Suprapubic skin (tissue), 4 donors: ENCODE measurements at regions not wholly inside any gene's neighbourhood (a gene's known extent, or its start where the extent isn't known, plus 50 kb on each side); places are given as distances from the start of the nearest gene placed in this dataset.

Experiments
- DNase-seq, 2 donors: peaks; one replicate each; pipeline ENCODE4 v3.0.0-alpha.2; 2019; ENCODE audit warnings: low spot score in 2 of 2
- H3K27ac ChIP-seq: fragments of 200-600 bp; sonication (generic); one replicate; pipeline ENCODE4 v1.5.1; 2019
- H3K27me3 ChIP-seq: fragments of 200-600 bp; sonication (generic); one replicate; pipeline ENCODE4 v1.5.1; 2019
- H3K36me3 ChIP-seq: fragments of 200-600 bp; sonication (generic); one replicate; pipeline ENCODE4 v1.5.1; 2019
- H3K4me1 ChIP-seq: fragments of 200-600 bp; sonication (generic); one replicate; pipeline ENCODE4 v1.5.1; 2019
- H3K4me3 ChIP-seq: fragments of 200-600 bp; sonication (generic); one replicate; pipeline ENCODE4 v1.5.1; 2019; ENCODE audit warnings: mild to moderate bottlenecking
- H3K9me3 ChIP-seq: fragments of 200-600 bp; sonication (generic); one replicate; pipeline ENCODE4 v1.5.1; 2019
- EP300 ChIP-seq: sonication (generic); formaldehyde crosslinking; IDR thresholded peaks from one replicate; pipeline ENCODE4 v1.6.1; 2017; ENCODE audit warnings: antibody characterized with exemption
- POLR2A ChIP-seq, 2 donors: fragments of 450-650 bp; IDR thresholded peaks; one replicate each; pipeline ENCODE4 v1.6.1; 2017; ENCODE audit warnings: antibody characterized with exemption in 2 of 2, mild to moderate bottlenecking in 2 of 2, moderate library complexity in 2 of 2
- POLR2AphosphoS5 ChIP-seq, 3 donors: sonication (generic); formaldehyde crosslinking; IDR thresholded peaks; one replicate each; pipeline ENCODE4 v1.6.1; 2017; ENCODE audit warnings: antibody characterized with exemption in 3 of 3
- WGBS: methylation state at CpG from one replicate; pipeline ENCODE4 v1.1.5; 2018; 5-methylcytosine and 5-hydroxymethylcytosine counted together
- TF ChIP-seq, protein P1 (sequence below), 2 donors: fragments of 200-600 bp in 1 of 2; fragments of 450-650 bp in 1 of 2; sonication (generic) in 1 of 2; IDR thresholded peaks; one replicate each; pipeline ENCODE4 v1.5.1; 2016 to 2019; ENCODE audit warnings: antibody characterized with exemption in 2 of 2, mild to moderate bottlenecking in 1 of 2, moderate library complexity in 1 of 2

GRCh38 chr20:60447703-60448102, 489.5 kb downstream of the CDH26 start:
- 45% methylated on average over 3 of the region's 3 CpGs for WGBS
- Histone ChIP-seq H3K9me3 (no peaks in the 10 kb centered on the region), H3K27ac (no peak overlapping the region), H3K4me1 (no peaks in the 10 kb centered on the region), H3K36me3 (no peaks in the 10 kb centered on the region), H3K27me3 (peaks cover 3% of the 10 kb centered on the region), H3K4me3 (no peak overlapping the region)
- TF ChIP-seq, protein P1, sequence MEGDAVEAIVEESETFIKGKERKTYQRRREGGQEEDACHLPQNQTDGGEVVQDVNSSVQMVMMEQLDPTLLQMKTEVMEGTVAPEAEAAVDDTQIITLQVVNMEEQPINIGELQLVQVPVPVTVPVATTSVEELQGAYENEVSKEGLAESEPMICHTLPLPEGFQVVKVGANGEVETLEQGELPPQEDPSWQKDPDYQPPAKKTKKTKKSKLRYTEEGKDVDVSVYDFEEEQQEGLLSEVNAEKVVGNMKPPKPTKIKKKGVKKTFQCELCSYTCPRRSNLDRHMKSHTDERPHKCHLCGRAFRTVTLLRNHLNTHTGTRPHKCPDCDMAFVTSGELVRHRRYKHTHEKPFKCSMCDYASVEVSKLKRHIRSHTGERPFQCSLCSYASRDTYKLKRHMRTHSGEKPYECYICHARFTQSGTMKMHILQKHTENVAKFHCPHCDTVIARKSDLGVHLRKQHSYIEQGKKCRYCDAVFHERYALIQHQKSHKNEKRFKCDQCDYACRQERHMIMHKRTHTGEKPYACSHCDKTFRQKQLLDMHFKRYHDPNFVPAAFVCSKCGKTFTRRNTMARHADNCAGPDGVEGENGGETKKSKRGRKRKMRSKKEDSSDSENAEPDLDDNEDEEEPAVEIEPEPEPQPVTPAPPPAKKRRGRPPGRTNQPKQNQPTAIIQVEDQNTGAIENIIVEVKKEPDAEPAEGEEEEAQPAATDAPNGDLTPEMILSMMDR (IDR thresholded peaks at IDR 0.05), result no peak
- no peak for DNase-seq

DNA sequence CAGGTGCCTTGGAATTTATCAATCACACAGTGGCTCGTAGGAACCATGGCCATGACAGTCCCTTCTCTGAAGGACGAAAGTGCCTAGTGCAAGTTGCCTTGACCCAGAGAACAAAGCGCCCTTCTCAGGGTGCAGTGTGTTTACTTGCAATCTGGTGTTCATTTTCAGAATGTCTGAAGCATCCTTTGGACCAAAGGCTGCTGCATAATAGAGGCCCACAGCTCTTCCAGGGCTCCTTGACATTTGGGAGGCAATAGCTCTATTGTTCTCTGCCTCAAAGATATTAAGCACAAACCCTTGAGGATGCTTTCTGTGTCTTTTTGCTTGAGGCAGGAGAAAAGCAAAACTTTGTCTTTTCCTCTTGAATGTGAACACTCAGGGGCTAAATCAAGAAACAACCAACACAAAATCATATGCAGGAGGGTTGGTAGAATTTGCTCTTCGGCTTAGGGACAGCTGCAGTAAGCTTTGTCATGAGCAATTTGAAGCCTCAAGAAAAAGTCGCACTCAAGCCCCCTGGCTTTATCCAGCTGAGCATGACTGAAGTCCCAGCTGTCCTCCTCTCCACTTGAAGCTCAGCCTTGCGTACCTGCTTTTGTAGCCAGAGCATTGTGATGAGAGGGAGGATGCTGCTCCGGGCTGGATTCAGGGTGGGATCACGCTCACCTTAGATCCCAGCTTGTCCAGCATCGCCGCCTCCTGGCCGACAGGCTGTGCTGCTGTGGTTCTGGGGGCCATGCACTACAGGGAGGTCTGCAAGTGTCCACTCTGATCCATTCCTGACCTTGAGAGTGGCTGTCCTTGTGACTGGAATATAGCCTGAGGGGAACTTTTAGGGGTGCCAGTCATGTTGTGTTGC, 495.4 kb downstream of the CDH26 start:
- 73% methylated on average over 11 of the region's 11 CpGs for WGBS
- Histone ChIP-seq H3K27ac (no peak overlapping the region), H3K27me3 (no peaks in the 10 kb centered on the region), H3K9me3 (no peaks in the 10 kb centered on the region), H3K36me3 (no peaks in the 10 kb centered on the region), H3K4me3 (no peak overlapping the region), H3K4me1 (no peaks in the 10 kb centered on the region)
- TF ChIP-seq, protein P1 (IDR thresholded peaks at IDR 0.05), result no peak
- TF ChIP-seq POLR2A (IDR thresholded peaks at IDR 0.05), result no peak
- no peak for TF ChIP-seq POLR2AphosphoS5 (IDR thresholded peaks at IDR 0.05)
- TF ChIP-seq EP300, result no peak
- no peak for DNase-seq

- Histone ChIP-seq H3K4me3 (no peak overlapping the region), H3K27me3 (no peaks in the 10 kb centered on the region), H3K9me3 (no peaks in the 10 kb centered on the region), H3K4me1 (no peaks in the 10 kb centered on the region), H3K36me3 (no peaks in the 10 kb centered on the region), H3K27ac (no peak overlapping the region)
- WGBS, result 94% methylated on average over 8 of the region's 8 CpGs
- TF ChIP-seq, protein P1 (IDR thresholded peaks at IDR 0.05), result no peak
- TF ChIP-seq EP300 (no peak), POLR2AphosphoS5 (IDR thresholded peaks at IDR 0.05) (no peak), POLR2A (IDR thresholded peaks at IDR 0.05) (no peak)
- no peak for DNase-seq
Measured at GRCh38 chr20:60454491-60454890, 496.3 kb downstream of the CDH26 start.

- no peak for DNase-seq
- H3K4me3 ChIP-seq, result no peak overlapping the region
- WGBS, result 83% methylated on average over 8 of the region's 8 CpGs
Measured at GRCh38 chr20:60455272-60455671, 497.0 kb downstream of the CDH26 start.

GRCh38 chr20:60459212-60459611, 501.0 kb downstream of the CDH26 start:
- no peak for DNase-seq
- TF ChIP-seq, protein P1 (IDR thresholded peaks at IDR 0.05), result no peak
- TF ChIP-seq POLR2A (IDR thresholded peaks at IDR 0.05), result no peak
- WGBS, result 85% methylated on average over 3 of the region's 3 CpGs
- H3K9me3 ChIP-seq, result no peaks in the 10 kb centered on the region
- no peak overlapping the region for H3K27ac ChIP-seq
- no peaks in the 10 kb centered on the region for H3K27me3 ChIP-seq
- H3K4me1 ChIP-seq, result no peaks in the 10 kb centered on the region
- H3K36me3 ChIP-seq, result no peaks in the 10 kb centered on the region
- H3K4me3 ChIP-seq, result no peak overlapping the region

More at GRCh38 chr20:60455272-60455671, 497.0 kb downstream of the CDH26 start:
- TF ChIP-seq POLR2AphosphoS5 (IDR thresholded peaks at IDR 0.05), result no peak
- TF ChIP-seq EP300, result no peak
- no peaks in the 10 kb centered on the region for H3K9me3 ChIP-seq
- H3K27me3 ChIP-seq, result no peaks in the 10 kb centered on the region
- no peaks in the 10 kb centered on the region for H3K36me3 ChIP-seq
- H3K4me1 ChIP-seq, result no peaks in the 10 kb centered on the region
- no peak overlapping the region for H3K27ac ChIP-seq
